ENCODE measurements at regions not wholly inside any gene's neighbourhood (a gene's known extent, or its start where the extent isn't known, plus 50 kb on each side); places are given as distances from the start of the nearest gene placed in this dataset.

- no TSS peak for BruUV-seq (replicated peaks)
- TF ChIP-seq, protein P1, sequence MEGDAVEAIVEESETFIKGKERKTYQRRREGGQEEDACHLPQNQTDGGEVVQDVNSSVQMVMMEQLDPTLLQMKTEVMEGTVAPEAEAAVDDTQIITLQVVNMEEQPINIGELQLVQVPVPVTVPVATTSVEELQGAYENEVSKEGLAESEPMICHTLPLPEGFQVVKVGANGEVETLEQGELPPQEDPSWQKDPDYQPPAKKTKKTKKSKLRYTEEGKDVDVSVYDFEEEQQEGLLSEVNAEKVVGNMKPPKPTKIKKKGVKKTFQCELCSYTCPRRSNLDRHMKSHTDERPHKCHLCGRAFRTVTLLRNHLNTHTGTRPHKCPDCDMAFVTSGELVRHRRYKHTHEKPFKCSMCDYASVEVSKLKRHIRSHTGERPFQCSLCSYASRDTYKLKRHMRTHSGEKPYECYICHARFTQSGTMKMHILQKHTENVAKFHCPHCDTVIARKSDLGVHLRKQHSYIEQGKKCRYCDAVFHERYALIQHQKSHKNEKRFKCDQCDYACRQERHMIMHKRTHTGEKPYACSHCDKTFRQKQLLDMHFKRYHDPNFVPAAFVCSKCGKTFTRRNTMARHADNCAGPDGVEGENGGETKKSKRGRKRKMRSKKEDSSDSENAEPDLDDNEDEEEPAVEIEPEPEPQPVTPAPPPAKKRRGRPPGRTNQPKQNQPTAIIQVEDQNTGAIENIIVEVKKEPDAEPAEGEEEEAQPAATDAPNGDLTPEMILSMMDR (conservative IDR thresholded peaks at IDR 0.05; ENCODE audit: low read depth, low read length): no peak
- TF ChIP-seq EZH2 (IDR thresholded peaks at IDR 0.05; ENCODE audit: borderline replicate concordance, low read depth, low read length, poor library complexity, severe bottlenecking): no peak
- Histone ChIP-seq H3K9me3 (ENCODE audit: low read depth, low read length, poor library complexity, severe bottlenecking) (peaks cover 22% of the 10 kb centered on the region), H3K27me3 (replicated peaks; ENCODE audit: insufficient read depth, low read depth, low read length, poor library complexity) (no peaks in the 10 kb centered on the region), H3K36me3 (ENCODE audit: insufficient read depth, low read length, poor library complexity, severe bottlenecking) (no peaks in the 10 kb centered on the region), H3K4me1 (ENCODE audit: insufficient read depth, low read length, poor library complexity, severe bottlenecking) (no peaks in the 10 kb centered on the region), H3K27ac (ENCODE audit: low read depth, low read length, poor library complexity, severe bottlenecking) (no peak overlapping the region), H3K4me3 (ENCODE audit: low read depth, low read length, poor library complexity, severe bottlenecking) (no peak overlapping the region)
- peak; percentile 23 for DNase-seq (ENCODE audit: low spot score)
- ChIA-PET POLR2A (ENCODE audit: low non-redundant PET) (no interaction called here), CTCF (no interaction called here)
- intact Hi-C loops (cut with micrococcal nuclease; ENCODE audit: unreplicated experiment): no loop called here
These were observed 624.9 kb downstream of the ARL4A start for GRCh38 chr7:13312307-13312706.

GRCh38 chr7:13320333-13320732, 632.9 kb downstream of the ARL4A start:
- TF ChIP-seq EZH2 (IDR thresholded peaks at IDR 0.05; ENCODE audit: borderline replicate concordance, low read depth, low read length, poor library complexity, severe bottlenecking): no peak
- TF ChIP-seq, protein P1 (conservative IDR thresholded peaks at IDR 0.05; ENCODE audit: low read depth, low read length): no peak
- no peak for DNase-seq (ENCODE audit: low spot score)
- no peaks in the 10 kb centered on the region for H3K27me3 ChIP-seq (replicated peaks; ENCODE audit: insufficient read depth, low read depth, low read length, poor library complexity)
- H3K4me3 ChIP-seq (ENCODE audit: low read depth, low read length, poor library complexity, severe bottlenecking): no peak overlapping the region
- intact Hi-C loops (cut with micrococcal nuclease; ENCODE audit: unreplicated experiment): no loop called here
- H3K4me1 ChIP-seq (ENCODE audit: insufficient read depth, low read length, poor library complexity, severe bottlenecking): no peaks in the 10 kb centered on the region
- H3K9me3 ChIP-seq (ENCODE audit: low read depth, low read length, poor library complexity, severe bottlenecking): no peaks in the 10 kb centered on the region
- no peak overlapping the region for H3K27ac ChIP-seq (ENCODE audit: low read depth, low read length, poor library complexity, severe bottlenecking)
- CTCF ChIA-PET: no interaction called here
- no peaks in the 10 kb centered on the region for H3K36me3 ChIP-seq (ENCODE audit: insufficient read depth, low read length, poor library complexity, severe bottlenecking)
- POLR2A ChIA-PET (ENCODE audit: low non-redundant PET): no interaction called here
- no TSS peak for BruUV-seq (replicated peaks)

DNA sequence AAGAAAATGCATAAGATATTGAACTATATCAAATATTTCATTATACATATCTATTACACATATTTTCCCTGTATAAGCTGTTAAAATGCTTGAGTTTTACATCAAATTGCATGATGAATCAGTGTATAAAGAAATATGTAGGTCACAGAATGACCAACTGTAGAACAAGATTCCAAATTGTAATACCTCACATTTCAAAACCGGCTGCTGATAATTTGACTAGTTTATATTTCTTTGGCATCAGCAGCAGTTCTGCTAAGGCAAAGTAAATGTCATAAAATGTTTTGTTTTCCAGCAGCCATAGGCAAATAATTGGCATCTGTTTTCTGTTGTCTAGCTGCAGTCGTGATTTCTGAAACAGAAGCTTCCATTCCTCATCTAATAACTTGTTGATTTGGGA, 633.9 kb downstream of the ARL4A start:
- intact Hi-C loops (cut with micrococcal nuclease; ENCODE audit: unreplicated experiment): no loop called here
- Histone ChIP-seq H3K36me3 (ENCODE audit: insufficient read depth, low read length, poor library complexity, severe bottlenecking) (no peaks in the 10 kb centered on the region), H3K4me3 (ENCODE audit: low read depth, low read length, poor library complexity, severe bottlenecking) (no peak overlapping the region), H3K27me3 (replicated peaks; ENCODE audit: insufficient read depth, low read depth, low read length, poor library complexity) (no peaks in the 10 kb centered on the region), H3K9me3 (ENCODE audit: low read depth, low read length, poor library complexity, severe bottlenecking) (no peaks in the 10 kb centered on the region), H3K4me1 (ENCODE audit: insufficient read depth, low read length, poor library complexity, severe bottlenecking) (no peaks in the 10 kb centered on the region), H3K27ac (ENCODE audit: low read depth, low read length, poor library complexity, severe bottlenecking) (no peak overlapping the region)
- no TSS peak for BruUV-seq (replicated peaks)
- no peak for TF ChIP-seq EZH2 (IDR thresholded peaks at IDR 0.05; ENCODE audit: borderline replicate concordance, low read depth, low read length, poor library complexity, severe bottlenecking)
- TF ChIP-seq, protein P1 (conservative IDR thresholded peaks at IDR 0.05; ENCODE audit: low read depth, low read length): no peak
- ChIA-PET POLR2A (ENCODE audit: low non-redundant PET) (no interaction called here), CTCF (no interaction called here)
- no peak for DNase-seq (ENCODE audit: low spot score)
